ENCODE measurements at regions not wholly inside any gene's neighbourhood (a gene's known extent, or its start where the extent isn't known, plus 50 kb on each side); places are given as distances from the start of the nearest gene placed in this dataset.

GRCh38 chr13:40334616-40335015 is 331.8 kb downstream of the FOXO1 start:
- Histone ChIP-seq H3K36me3 (ENCODE audit: insufficient read depth, insufficient read length, low read length) (no peaks in the 10 kb centered on the region), H3K27me3 (ENCODE audit: insufficient read depth, insufficient read length) (no peaks in the 10 kb centered on the region), H3K4me1 (ENCODE audit: insufficient read depth, insufficient read length) (no peaks in the 10 kb centered on the region), H3K9me3 (ENCODE audit: insufficient read depth, low read length) (no peaks in the 10 kb centered on the region; the same call in 1 of the 2 replicates), H3K9ac (ENCODE audit: insufficient read length, low read depth) (no peak overlapping the region), H3K4me3 (ENCODE audit: insufficient read length, low read depth) (no peak overlapping the region)
- no peak for TF ChIP-seq SUZ12 (IDR thresholded peaks at IDR 0.05; ENCODE audit: extremely low read depth, insufficient read depth, insufficient read length)
- no peak for TF ChIP-seq YY1 (IDR thresholded peaks at IDR 0.05; ENCODE audit: insufficient read depth, insufficient read length)
- TF ChIP-seq ZNF274 (IDR thresholded peaks at IDR 0.05; ENCODE audit: low read depth, low read length), result no peak
- DNase-seq (ENCODE audit: low read depth, low spot score), result no peak

GRCh38 chr13:40336228-40337221 is 329.9 kb downstream of the FOXO1 start:
- Histone ChIP-seq H3K4me1 (ENCODE audit: insufficient read depth, insufficient read length) (no peaks in the 10 kb centered on the region), H3K27me3 (ENCODE audit: insufficient read depth, insufficient read length) (no peaks in the 10 kb centered on the region), H3K9me3 (ENCODE audit: insufficient read depth, low read length) (no peaks in the 10 kb centered on the region; the same call in 1 of the 2 replicates), H3K4me3 (ENCODE audit: insufficient read length, low read depth) (no peak overlapping the region), H3K36me3 (ENCODE audit: insufficient read depth, insufficient read length, low read length) (no peaks in the 10 kb centered on the region), H3K9ac (ENCODE audit: insufficient read length, low read depth) (no peak overlapping the region)
- no peak for DNase-seq (ENCODE audit: low read depth, low spot score)
- no peak for TF ChIP-seq ZNF274 (IDR thresholded peaks at IDR 0.05; ENCODE audit: low read depth, low read length)
- no peak for TF ChIP-seq SUZ12 (IDR thresholded peaks at IDR 0.05; ENCODE audit: extremely low read depth, insufficient read depth, insufficient read length)
- no peak for TF ChIP-seq YY1 (IDR thresholded peaks at IDR 0.05; ENCODE audit: insufficient read depth, insufficient read length)

GRCh38 chr13:40337651-40338050 is 328.8 kb downstream of the FOXO1 start:
- H3K9ac ChIP-seq (ENCODE audit: insufficient read length, low read depth), result no peak overlapping the region
- no peaks in the 10 kb centered on the region for H3K27me3 ChIP-seq (ENCODE audit: insufficient read depth, insufficient read length)
- 0 out of 2 replicates have a peak, but pooled peaks cover 7% of the 10 kb centered on the region for H3K9me3 ChIP-seq (ENCODE audit: insufficient read depth, low read length)
- no peaks in the 10 kb centered on the region for H3K36me3 ChIP-seq (ENCODE audit: insufficient read depth, insufficient read length, low read length)
- peaks cover 2% of the 10 kb centered on the region for H3K4me1 ChIP-seq (ENCODE audit: insufficient read depth, insufficient read length)
- no peak for DNase-seq (ENCODE audit: low read depth, low spot score)
- H3K4me3 ChIP-seq (ENCODE audit: insufficient read length, low read depth), result no peak overlapping the region
- TF ChIP-seq SUZ12 (IDR thresholded peaks at IDR 0.05; ENCODE audit: extremely low read depth, insufficient read depth, insufficient read length), result no peak
- TF ChIP-seq YY1 (IDR thresholded peaks at IDR 0.05; ENCODE audit: insufficient read depth, insufficient read length), result no peak
- no peak for TF ChIP-seq ZNF274 (IDR thresholded peaks at IDR 0.05; ENCODE audit: low read depth, low read length)

GRCh38 chr13:40338217-40338616 is 328.2 kb downstream of the FOXO1 start:
- TF ChIP-seq ZNF274 (IDR thresholded peaks at IDR 0.05; ENCODE audit: low read depth, low read length) (no peak), SUZ12 (IDR thresholded peaks at IDR 0.05; ENCODE audit: extremely low read depth, insufficient read depth, insufficient read length) (no peak), YY1 (IDR thresholded peaks at IDR 0.05; ENCODE audit: insufficient read depth, insufficient read length) (no peak)
- Histone ChIP-seq H3K36me3 (ENCODE audit: insufficient read depth, insufficient read length, low read length) (no peaks in the 10 kb centered on the region), H3K4me1 (ENCODE audit: insufficient read depth, insufficient read length) (peaks cover 2% of the 10 kb centered on the region), H3K4me3 (ENCODE audit: insufficient read length, low read depth) (no peak overlapping the region), H3K9me3 (ENCODE audit: insufficient read depth, low read length) (0 out of 2 replicates have a peak, but pooled peaks cover 9% of the 10 kb centered on the region), H3K9ac (ENCODE audit: insufficient read length, low read depth) (no peak overlapping the region), H3K27me3 (ENCODE audit: insufficient read depth, insufficient read length) (no peaks in the 10 kb centered on the region)
- no peak for DNase-seq (ENCODE audit: low read depth, low spot score)

- 0 out of 2 replicates have a peak, but pooled peaks cover 9% of the 10 kb centered on the region for H3K9me3 ChIP-seq (ENCODE audit: insufficient read depth, low read length)
- H3K9ac ChIP-seq (ENCODE audit: insufficient read length, low read depth), result no peak overlapping the region
- H3K4me1 ChIP-seq (ENCODE audit: insufficient read depth, insufficient read length), result peaks cover 2% of the 10 kb centered on the region
- DNase-seq (ENCODE audit: low read depth, low spot score), result no peak
- H3K4me3 ChIP-seq (ENCODE audit: insufficient read length, low read depth), result no peak overlapping the region
- H3K27me3 ChIP-seq (ENCODE audit: insufficient read depth, insufficient read length), result no peaks in the 10 kb centered on the region
- H3K36me3 ChIP-seq (ENCODE audit: insufficient read depth, insufficient read length, low read length), result no peaks in the 10 kb centered on the region
- no peak for TF ChIP-seq SUZ12 (IDR thresholded peaks at IDR 0.05; ENCODE audit: extremely low read depth, insufficient read depth, insufficient read length)
- no peak for TF ChIP-seq ZNF274 (IDR thresholded peaks at IDR 0.05; ENCODE audit: low read depth, low read length)
- no peak for TF ChIP-seq YY1 (IDR thresholded peaks at IDR 0.05; ENCODE audit: insufficient read depth, insufficient read length)
Measured at GRCh38 chr13:40340368-40341095, 325.9 kb downstream of the FOXO1 start.

- no peak overlapping the region for H3K9ac ChIP-seq (ENCODE audit: insufficient read length, low read depth)
- peaks cover 2% of the 10 kb centered on the region for H3K4me1 ChIP-seq (ENCODE audit: insufficient read depth, insufficient read length)
- 0 out of 2 replicates have a peak, but pooled peaks cover 9% of the 10 kb centered on the region for H3K9me3 ChIP-seq (ENCODE audit: insufficient read depth, low read length)
- H3K4me3 ChIP-seq (ENCODE audit: insufficient read length, low read depth), result no peak overlapping the region
- no peaks in the 10 kb centered on the region for H3K36me3 ChIP-seq (ENCODE audit: insufficient read depth, insufficient read length, low read length)
- no peaks in the 10 kb centered on the region for H3K27me3 ChIP-seq (ENCODE audit: insufficient read depth, insufficient read length)
- TF ChIP-seq SUZ12 (IDR thresholded peaks at IDR 0.05; ENCODE audit: extremely low read depth, insufficient read depth, insufficient read length), result no peak
- TF ChIP-seq YY1 (IDR thresholded peaks at IDR 0.05; ENCODE audit: insufficient read depth, insufficient read length), result no peak
- no peak for TF ChIP-seq ZNF274 (IDR thresholded peaks at IDR 0.05; ENCODE audit: low read depth, low read length)
- DNase-seq (ENCODE audit: low read depth, low spot score), result no peak
Measured at GRCh38 chr13:40341096-40341471, 325.4 kb downstream of the FOXO1 start.
